MM.1S (cell line): ENCODE measurements at regions not wholly inside any gene's neighbourhood (a gene's known extent, or its start where the extent isn't known, plus 50 kb on each side); places are given as distances from the start of the nearest gene placed in this dataset.

Experiments used
- CTCF ChIP-seq: fragments of 300-600 bp; sonication (generic); IDR thresholded peaks from 2 replicates; pipeline ENCODE4 v1.5.1; 2016; ENCODE audit warnings: antibody characterized with exemption, low read length, mixed read lengths
- EZH2phosphoT487 ChIP-seq: fragments of 300-600 bp; sonication (generic); IDR thresholded peaks from 2 replicates; pipeline ENCODE4 v1.6.1; 2018; ENCODE audit warnings: antibody characterized with exemption, low read length

GRCh38 chr11:134734141-134734845, 322.3 kb upstream of the B3GAT1 start:
- TF ChIP-seq CTCF (no peak), EZH2phosphoT487 (no peak)
